ENCODE measurements at regions not wholly inside any gene's neighbourhood (a gene's known extent, or its start where the extent isn't known, plus 50 kb on each side); places are given as distances from the start of the nearest gene placed in this dataset.

DNA sequence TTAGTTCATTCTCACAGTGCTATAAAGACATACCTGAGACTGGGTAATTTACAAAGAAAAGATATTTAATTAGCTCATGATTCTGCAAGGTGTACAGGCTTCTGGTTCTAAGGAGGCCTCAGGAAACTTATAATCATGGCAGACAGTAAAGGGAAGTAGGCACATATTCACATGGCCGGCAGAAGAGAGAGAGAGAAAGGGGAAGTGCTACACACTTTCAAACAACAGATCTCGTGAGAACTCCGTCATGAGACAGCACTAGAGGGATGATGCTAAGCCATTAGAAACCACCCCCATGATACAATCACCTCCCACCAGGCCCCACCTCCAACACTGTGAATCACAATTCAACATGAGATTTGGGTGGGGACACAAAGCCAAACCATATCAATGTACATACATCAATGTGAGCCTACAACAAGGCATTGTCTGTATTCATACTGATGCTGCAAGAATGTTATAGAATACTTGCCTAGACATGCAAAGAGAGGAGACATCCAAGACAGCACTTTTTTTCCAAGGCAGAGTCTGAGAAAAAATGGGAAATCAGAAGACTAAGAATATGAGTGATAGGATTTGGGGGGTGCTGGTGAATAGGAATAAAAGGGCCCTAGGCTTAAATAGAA lies 114.8 kb upstream of the XYLT1 start:
- TF ChIP-seq, protein P1, sequence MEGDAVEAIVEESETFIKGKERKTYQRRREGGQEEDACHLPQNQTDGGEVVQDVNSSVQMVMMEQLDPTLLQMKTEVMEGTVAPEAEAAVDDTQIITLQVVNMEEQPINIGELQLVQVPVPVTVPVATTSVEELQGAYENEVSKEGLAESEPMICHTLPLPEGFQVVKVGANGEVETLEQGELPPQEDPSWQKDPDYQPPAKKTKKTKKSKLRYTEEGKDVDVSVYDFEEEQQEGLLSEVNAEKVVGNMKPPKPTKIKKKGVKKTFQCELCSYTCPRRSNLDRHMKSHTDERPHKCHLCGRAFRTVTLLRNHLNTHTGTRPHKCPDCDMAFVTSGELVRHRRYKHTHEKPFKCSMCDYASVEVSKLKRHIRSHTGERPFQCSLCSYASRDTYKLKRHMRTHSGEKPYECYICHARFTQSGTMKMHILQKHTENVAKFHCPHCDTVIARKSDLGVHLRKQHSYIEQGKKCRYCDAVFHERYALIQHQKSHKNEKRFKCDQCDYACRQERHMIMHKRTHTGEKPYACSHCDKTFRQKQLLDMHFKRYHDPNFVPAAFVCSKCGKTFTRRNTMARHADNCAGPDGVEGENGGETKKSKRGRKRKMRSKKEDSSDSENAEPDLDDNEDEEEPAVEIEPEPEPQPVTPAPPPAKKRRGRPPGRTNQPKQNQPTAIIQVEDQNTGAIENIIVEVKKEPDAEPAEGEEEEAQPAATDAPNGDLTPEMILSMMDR (IDR thresholded peaks at IDR 0.05), result no peak
- TF ChIP-seq POLR2A (IDR thresholded peaks at IDR 0.05), result no peak

Data from ovary (tissue), 3 donors.